ENCODE measurements at regions not wholly inside any gene's neighbourhood (a gene's known extent, or its start where the extent isn't known, plus 50 kb on each side); places are given as distances from the start of the nearest gene placed in this dataset.

- TF ChIP-seq POLR2AphosphoS5 (IDR thresholded peaks at IDR 0.05) (no peak), POLR2A (IDR thresholded peaks at IDR 0.05) (no peak)
- TF ChIP-seq, protein P1, sequence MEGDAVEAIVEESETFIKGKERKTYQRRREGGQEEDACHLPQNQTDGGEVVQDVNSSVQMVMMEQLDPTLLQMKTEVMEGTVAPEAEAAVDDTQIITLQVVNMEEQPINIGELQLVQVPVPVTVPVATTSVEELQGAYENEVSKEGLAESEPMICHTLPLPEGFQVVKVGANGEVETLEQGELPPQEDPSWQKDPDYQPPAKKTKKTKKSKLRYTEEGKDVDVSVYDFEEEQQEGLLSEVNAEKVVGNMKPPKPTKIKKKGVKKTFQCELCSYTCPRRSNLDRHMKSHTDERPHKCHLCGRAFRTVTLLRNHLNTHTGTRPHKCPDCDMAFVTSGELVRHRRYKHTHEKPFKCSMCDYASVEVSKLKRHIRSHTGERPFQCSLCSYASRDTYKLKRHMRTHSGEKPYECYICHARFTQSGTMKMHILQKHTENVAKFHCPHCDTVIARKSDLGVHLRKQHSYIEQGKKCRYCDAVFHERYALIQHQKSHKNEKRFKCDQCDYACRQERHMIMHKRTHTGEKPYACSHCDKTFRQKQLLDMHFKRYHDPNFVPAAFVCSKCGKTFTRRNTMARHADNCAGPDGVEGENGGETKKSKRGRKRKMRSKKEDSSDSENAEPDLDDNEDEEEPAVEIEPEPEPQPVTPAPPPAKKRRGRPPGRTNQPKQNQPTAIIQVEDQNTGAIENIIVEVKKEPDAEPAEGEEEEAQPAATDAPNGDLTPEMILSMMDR (IDR thresholded peaks at IDR 0.05) = no peak
These were observed 256.7 kb upstream of the TLE3 start for GRCh38 chr15:70354346-70354905.

Data from prostate gland (tissue), 2 donors.